Neural progenitor cell (in vitro differentiated cells): ENCODE measurements at regions not wholly inside any gene's neighbourhood (a gene's known extent, or its start where the extent isn't known, plus 50 kb on each side); places are given as distances from the start of the nearest gene placed in this dataset.

Experiments
- CTCF ChIP-seq: fragments of 200-600 bp; sonication (generic); IDR thresholded peaks from 2 replicates; pipeline ENCODE4 v1.5.1; 2017; ENCODE audit warnings: antibody characterized with exemption, mild to moderate bottlenecking
- EZH2 ChIP-seq: fragments of 200-600 bp; sonication (generic); IDR thresholded peaks from 2 replicates; pipeline ENCODE4 v1.6.1; 2017; ENCODE audit warnings: antibody characterized with exemption, mild to moderate bottlenecking, moderate library complexity
- EZH2phosphoT487 ChIP-seq: fragments of 200-600 bp; sonication (generic); IDR thresholded peaks from 2 replicates; pipeline ENCODE4 v1.6.1; 2017; ENCODE audit warnings: antibody characterized with exemption

GRCh38 chr10:131750171-131750895 lies 150.5 kb upstream of the PPP2R2D start:
- TF ChIP-seq CTCF (no peak), EZH2phosphoT487 (no peak), EZH2 (no peak)
